ENCODE measurements at regions not wholly inside any gene's neighbourhood (a gene's known extent, or its start where the extent isn't known, plus 50 kb on each side); places are given as distances from the start of the nearest gene placed in this dataset.
"Not testable (repeated sequence)": the region's sequence is repeated elsewhere in the genome, so short reads cannot be mapped to it uniquely, and the experiment has no call there.

DNA sequence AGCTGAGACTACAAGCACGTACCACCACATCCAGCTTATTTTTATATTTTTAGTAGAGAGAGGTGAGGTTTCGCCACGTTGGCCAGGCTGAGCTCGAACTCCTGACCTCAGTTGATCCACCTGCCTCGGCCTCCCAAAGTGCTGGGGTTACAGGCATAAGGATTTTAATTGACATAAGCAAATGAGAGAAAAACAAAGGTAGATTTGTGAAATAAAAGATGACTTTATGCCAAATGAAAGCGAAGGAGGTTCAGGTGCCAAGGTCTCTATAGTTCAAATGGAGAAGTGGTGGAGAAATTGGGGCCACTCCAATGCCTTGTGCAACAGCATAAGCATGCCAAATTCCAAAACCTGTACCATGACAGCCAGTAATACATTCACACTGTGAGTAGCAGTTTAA is 180.6 kb downstream of the MREG start:
- no peak for DNase-seq (ENCODE audit: low read depth, low spot score)

DNA sequence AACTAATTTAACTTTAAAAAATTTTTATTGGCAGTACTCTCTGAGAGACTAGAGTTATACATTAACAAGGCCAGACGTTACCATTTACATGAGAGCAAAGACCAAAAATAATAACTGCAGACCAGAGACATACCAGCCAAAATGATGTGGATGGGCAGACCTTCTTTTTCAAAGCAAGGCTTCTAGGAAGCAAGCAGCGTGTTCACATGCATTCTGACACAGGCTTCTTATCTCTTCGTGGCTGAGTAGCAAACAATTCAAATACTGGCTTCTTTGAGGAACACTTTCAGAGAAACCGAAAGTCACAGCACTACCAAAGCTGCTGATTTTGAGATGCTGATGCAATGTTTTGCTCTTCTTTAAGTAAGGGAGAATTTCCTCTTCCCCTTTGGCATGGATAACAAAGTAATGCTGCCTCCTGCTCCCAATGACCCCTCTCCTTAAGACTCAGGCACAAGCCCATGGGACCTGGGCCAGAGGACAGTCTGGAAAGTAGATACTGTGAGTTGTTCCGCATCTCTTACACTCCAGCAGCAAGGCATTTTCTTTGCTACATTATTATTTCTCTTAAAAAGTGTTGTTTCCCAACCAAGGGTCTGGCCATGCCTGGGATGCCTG is 181.9 kb downstream of the MREG start:
- DNase-seq (ENCODE audit: low read depth, low spot score) = no peak

DNA sequence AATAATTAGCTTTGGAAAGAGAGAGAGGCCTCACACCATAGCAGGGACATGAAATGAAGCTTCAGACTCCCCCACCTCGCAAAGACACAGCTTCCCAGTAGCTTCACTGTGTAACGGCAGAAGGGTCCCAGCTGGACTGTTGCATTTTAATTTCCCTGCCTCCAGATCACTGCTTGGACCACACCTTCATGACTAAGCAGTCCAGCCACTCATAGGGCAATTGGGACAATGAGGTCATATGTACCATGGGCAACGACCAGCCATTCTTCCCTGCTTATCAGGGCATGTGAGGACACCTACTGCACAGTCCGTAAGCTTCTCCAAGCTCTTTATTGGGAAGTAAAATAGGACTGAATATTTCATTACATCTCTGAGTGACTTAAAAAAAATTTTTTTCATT is 183.0 kb downstream of the MREG start:
- DNase-seq (ENCODE audit: low read depth, low spot score) = no peak

DNA sequence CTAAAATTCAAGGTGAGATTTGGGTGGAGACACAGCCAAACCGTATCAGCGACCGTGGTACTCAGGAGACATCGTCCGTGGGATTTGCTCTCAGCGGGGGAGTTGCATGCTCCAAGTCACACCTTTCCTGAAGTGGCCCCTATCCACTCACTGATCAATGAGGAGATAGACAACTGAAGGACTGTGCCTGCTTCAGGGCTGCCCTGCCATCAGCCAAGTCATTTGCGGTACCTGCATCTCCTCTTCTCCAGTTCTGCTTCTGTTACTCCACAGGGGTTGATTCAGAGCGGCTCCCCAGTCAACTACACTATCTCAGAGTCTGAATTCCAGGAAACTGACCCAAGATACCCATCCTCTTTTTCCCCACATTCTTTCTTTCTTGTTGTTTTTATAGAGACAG is 184.1 kb downstream of the MREG start:
- DNase-seq (ENCODE audit: low read depth, low spot score) = no peak

DNA sequence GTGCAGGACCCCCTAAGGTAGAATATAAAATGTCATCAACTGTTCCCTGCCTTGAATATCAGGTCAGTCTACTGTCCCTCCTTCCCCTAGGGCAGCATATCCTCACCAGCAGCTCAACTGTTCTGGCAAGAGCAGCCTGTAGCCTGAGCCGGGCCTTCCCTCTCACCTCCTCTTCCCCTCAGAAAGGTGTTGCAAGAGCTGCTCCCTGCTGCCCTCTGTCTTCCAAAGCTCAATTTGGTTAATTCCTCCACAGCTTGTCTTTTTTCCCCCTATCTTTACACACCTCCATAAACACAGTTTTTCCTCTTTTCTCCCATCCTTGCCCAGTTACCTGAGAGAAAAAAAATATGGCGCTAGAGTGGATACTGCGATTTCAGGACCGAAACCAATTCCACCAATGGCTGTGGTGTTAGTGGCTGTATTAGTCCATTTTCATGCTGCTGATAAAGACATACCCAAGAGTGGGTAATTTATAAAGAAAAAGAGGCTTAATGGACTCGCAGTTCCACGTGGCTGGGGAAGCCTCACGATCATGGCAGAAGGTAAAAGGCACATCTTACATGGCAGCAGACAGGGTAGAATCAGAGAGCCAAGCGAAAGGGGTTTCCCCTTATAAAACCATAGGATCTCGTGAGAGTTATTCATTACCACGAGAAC is 184.7 kb downstream of the MREG start:
- no peak for DNase-seq (ENCODE audit: low read depth, low spot score)

DNA sequence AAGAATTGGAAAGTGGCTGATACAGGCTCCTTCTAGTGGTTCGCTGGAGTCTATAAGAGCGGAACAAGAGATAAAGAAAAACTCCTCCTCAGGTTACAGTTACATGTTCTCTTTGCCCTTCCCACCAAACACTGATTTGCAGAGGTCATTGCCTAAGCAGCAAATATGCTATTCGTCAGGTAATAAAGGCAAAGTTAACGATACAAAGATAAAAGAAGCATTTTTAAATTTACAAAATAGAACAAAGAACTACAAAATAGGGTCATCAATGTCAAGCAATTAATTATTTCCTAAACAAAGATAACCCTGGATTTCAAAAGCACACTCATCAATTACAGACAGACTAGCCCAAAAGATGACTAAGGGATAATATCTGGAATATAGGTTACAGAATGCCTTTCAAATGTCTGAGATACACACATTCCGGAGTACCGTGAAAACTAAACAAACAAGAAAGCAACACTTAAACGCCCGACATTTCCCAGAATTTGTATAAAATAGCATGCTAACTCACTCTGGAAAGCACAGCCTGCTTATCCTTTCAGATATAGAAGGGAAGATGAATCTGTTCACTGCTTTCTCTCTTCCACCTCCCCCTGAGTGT is 186.4 kb downstream of the MREG start:
- DNase-seq (ENCODE audit: low read depth, low spot score) = no peak

DNA sequence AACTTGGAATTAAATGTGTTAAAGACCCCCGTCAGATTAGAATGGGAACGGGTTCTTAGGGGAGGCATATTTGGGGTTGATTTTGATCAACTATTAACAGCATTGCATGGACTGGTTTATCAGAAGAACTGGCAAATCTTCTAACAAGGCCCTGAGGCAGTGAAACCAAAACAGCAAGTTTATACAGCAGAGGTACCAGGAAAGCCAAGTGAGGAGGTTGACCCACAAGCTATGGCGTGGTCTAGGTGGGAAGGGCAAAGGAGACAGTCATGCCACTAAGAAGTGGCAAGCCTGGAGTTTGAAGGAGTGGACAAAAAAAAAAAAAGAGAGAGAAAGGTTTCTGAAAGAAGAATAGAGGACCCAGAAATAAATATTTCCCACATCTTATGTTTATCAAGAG is 187.0 kb downstream of the MREG start:
- no peak for DNase-seq (ENCODE audit: low read depth, low spot score)

DNA sequence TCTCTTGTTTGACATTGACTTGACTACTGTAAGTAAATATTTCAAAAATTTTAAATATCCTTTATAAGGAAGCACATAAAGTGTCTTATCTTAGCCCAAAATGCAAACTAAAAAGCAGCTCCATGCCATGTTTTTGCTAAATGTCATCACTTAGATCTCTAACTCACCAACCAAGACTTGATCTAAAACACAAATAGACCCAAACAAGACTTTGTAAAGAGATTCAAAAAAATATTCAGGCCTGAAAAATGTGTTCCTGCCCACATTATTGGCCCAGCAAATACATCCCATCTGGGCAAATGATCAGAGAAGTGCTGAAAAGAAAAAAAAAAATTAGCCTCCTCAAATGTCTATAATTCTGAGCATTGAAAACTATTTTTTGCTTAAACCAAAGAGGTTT is 187.6 kb downstream of the MREG start:
- no peak for DNase-seq (ENCODE audit: low read depth, low spot score)

DNA sequence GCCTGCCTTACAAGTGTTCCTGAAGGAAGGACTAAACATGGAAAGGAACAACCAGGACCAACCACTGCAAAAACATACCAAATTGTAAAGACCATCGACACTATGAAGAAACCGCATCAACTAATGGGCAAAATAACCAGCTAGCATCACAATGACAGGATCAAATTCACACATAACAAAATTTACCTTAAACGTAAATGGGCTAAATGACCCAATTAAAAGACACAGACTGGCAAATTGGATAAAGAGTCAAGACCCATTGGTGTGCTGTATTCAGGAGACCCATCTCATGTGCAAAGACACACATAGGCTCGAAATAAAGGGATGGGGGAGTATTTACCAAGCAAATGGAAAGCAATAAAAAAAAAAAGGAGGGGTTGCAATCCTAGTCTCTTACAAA is 192.1 kb downstream of the MREG start:
- not testable (repeated sequence) for DNase-seq (ENCODE audit: low read depth, low spot score)

DNA sequence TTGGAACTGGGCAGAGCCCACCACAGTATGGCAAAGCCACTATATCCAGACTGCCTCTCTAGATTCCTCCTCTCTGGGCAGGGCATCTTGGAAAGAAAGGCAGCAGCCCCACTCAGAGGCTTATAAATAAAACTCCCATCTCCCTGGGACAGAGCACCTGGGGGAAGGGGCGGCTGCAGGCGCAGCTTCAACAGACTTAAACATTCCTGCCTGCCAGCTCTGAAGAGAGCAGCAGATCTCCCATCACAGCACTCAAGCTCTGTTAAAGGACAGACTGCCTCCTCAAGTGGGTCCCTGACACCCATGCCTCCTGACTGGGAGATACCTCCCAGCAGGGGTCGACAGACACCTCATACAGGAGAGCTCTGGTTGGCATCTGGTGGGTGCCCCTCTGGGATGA is 193.6 kb downstream of the MREG start:
- not testable (repeated sequence) for DNase-seq (ENCODE audit: low read depth, low spot score)

DNA sequence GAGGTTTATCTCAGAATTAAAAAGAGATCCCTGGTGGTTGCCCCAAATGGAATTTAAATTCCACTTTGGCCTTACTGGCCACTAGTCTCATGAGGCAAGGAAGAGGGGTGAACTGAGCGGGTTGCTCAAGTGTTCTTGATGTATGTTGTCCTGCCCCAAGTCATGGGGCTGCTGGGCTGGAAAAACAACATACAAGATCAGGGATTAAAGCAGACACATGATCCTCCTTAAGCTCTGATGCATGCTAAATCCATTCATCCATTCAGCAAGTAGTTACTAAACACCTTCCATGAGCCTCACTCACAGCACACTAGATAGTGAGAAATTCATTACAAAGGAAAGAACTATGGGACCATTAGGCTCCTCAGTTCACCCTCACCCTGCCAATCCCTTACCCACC is 196.3 kb downstream of the MREG start:
- DNase-seq (ENCODE audit: low read depth, low spot score) = no peak

DNA sequence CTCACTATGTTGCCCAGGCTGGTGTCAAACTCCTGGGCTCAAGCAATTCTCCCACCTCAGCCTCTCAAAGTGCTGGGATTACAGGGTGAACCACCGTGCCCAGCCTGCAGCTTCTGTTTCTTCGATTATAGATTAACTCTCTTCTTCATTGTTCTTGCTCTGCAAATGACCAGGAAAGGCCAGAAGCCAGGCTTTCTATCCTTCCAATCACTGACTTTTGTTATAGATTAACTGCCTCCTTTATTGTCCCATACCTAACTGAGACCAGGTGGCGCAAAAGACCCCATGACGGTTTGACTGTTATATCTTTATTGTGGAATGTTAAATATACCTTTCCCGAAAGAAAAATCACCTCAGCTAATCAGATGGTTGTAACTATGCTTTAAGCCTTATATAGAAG is 196.9 kb downstream of the MREG start:
- DNase-seq (ENCODE audit: low read depth, low spot score) = no peak

DNA sequence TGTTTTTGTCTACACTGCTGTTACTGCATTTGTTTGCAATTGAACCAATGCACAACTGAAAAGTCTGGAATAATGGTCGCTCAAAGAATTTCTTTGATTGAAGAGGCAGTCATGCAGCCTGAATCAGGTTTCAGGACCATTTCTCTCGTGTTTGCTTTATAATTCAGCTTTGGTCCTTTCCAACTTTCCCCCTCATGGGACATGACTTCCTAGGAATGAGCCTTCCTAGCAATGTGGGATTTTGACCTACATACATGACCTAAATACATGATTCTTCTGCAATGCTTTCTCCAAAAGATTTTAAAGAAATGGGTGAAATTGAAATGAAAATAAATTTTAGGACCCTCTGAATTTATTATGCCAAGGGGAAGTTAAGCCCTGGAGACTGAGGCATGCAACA is 197.4 kb downstream of the MREG start:
- DNase-seq (ENCODE audit: low read depth, low spot score) = no peak

DNA sequence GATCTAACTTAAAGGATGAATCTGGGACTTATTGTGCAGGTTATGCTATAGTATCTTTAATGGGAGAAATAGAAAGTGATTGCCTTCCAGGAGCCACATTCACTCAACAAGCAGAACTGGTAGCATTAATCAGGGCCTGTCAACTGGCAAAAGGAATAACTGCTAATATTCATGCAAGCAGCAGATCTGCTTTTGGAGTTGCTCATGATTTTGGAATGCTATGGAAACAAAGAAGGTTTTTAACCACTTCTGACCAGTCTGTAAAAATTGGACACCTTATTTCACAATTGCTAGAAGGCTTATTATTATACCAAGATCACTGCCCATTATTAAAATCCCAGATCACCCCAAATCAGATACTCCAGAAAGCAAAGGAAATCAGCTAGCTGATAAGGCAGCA is 200.4 kb downstream of the MREG start:
- no peak for DNase-seq (ENCODE audit: low read depth, low spot score)

DNA sequence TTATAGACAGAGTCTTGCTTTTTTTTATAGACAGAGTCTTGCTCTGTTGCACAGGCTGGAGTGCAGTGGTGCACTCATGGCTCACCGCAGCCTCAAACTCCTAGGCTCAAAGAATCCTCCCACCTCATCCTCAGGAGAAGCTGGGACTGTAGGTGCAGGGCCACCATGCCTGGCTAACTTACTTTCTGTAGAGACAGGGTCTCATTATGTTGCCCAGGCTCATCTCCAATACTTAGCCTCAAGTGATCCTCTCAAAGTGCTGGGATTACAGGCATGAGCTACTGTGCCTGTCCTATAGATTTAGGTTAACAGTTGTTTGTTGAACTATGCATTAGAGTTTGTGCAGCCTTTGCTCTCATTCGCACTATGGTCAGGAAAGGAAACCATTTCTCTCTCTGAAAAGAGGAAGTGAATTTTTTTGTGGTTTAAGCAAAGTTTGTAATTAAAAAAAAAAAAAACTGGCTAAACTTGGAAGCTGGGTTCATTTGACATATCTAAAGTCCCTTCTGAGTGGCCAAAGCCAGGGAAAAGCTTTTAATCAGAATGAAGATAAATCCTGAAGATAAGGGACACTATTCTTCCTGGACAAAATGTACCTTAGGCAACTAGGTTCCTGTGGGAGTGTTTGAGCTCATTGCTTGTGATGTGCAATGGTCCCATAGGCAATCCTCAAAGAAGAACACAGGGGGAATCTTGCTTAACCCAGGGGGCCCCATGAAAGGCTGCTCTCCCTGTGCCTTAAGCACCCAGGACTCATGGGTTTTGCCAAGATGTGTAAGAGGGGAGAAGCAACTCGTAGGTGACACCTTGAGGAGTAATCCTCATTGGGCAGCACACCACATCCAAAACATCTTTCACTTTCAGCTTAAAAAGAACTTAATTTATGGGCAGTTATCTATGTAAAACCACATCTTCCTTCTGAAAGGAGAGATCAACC is 201.7 kb downstream of the MREG start:
- DNase-seq (ENCODE audit: low read depth, low spot score) = no peak

DNA sequence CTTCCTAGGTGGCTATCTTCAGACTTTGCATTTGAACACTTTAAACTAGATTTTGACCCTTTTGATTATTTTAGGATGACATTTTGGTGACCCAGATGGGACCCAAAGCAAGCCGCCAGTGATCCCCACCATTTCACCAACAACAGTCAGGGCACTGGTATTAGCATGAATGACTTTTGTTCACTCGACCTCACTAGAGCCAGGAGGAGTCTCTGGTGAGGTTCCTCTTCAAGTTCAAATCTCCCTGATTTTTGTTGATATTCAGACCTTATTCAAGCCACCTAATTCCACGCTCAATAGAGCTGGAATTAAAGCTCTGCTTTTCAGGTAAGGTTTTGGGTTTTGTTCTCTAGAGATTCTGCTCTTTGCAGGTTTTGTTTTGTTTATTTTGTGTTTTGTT is 202.3 kb downstream of the MREG start:
- DNase-seq (ENCODE audit: low read depth, low spot score) = no peak

DNA sequence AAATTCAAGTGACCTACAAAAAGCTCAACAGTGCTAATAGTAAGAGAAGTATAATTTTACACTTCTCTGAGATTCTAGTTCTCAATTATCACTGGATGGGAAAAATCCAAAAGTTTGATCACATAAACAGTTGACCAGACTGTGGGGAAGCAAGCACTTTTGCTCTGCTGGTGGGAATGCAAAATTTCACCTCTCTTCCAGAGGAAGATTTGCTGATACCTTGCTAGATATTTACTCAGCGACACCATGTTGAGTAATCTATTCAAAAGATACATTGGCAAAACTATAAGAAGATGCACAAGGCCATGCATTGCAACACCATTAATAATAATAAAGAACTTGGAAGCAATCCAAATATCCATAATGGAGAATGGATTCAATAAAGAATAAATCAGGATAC is 204.4 kb downstream of the MREG start:
- DNase-seq (ENCODE audit: low read depth, low spot score) = no peak

DNA sequence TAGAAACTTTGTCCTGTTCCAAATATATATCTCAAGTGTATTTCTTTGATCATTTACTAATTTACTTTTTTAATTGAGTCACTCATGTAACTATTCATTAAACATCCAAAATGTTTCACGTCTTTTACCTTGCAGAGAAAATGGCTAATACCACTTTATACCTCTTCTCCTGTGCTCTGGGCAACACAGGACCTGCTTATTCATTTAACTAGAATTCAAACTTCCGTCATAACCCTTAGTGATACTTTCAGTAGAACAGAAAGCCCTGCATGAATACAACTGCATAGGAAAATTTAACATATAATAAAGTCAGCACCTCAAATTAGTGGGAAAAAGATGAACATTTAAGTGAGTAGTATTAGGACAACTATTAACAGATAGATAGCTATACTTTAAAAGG is 205.2 kb downstream of the MREG start:
- no peak for DNase-seq (ENCODE audit: low read depth, low spot score)

DNA sequence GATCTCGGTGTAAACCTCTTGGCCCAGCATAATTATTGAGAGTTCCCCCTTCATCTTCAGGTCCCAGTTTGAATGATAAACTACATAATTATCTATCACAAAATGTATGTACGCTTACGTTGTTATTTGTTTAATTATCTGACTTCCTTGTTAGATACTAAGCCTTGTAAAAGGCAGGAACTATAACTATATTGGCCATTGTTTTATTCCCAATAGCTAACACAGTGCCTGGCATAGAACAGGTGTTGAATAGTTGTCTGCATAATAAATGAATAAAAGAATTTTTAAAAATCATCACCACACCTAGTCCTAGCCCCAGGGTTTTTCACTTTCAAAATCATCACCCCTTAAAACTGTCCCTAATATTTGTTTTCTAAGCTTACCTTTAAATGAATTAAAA is 207.9 kb downstream of the MREG start:
- no peak for DNase-seq (ENCODE audit: low read depth, low spot score)

DNA sequence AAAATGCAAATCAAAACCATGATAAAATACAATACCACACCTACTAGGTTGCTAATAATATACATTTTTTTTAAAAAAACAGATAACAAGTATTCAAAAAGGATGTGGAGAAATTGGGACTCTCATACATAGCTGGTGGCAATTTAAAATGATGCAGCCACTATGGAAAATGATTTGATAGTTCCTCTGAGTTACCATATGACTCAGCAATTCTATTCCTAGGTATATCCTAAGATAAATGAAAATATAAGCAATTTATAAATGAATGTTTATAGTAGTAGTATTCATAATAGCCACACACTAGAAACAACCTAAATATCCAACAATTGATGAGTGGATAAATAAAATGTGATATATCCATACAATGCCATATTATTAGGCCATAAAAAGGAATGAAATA is 210.2 kb downstream of the MREG start:
- no peak for DNase-seq (ENCODE audit: low read depth, low spot score)

DNA sequence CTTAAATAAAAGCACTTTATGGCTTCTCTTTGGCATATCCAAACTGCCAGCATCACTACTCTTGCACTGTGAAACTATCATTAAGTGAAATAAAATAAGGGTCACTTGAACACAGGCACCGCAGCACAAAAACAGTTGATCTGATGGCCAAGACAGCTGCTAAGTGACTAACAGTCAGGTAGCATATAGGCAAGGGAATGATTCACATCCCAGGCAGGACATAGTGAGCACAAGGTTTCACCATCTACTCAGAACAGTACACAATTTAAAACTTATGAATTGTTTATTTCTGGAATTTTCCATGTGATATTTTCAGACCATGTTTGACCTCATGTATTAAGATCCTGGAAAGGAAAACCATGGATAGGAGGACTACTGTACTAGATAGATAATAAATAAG is 214.2 kb downstream of the MREG start:
- DNase-seq (ENCODE audit: low read depth, low spot score) = no peak

DNA sequence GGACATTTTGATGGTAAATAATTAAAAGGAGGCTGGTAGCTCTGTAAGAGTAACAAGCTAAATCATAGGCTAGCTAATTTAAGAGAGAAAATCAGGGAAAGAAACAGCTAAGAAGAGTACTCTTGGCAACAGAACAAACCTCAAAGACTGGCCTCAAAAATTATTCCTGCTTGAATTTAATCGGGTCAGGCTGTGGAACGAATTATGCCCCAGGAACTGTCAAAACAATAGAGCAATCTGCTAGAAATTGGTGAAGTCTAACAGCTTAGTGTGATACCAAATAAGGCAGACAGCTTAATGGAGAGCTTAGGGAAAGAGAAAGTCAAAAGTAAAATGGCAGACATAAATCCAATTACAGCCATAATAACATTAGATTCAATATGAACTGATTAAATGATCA is 215.7 kb downstream of the MREG start:
- DNase-seq (ENCODE audit: low read depth, low spot score) = no peak
